ENCODE measurements at regions not wholly inside any gene's neighbourhood (a gene's known extent, or its start where the extent isn't known, plus 50 kb on each side); places are given as distances from the start of the nearest gene placed in this dataset.

DNA sequence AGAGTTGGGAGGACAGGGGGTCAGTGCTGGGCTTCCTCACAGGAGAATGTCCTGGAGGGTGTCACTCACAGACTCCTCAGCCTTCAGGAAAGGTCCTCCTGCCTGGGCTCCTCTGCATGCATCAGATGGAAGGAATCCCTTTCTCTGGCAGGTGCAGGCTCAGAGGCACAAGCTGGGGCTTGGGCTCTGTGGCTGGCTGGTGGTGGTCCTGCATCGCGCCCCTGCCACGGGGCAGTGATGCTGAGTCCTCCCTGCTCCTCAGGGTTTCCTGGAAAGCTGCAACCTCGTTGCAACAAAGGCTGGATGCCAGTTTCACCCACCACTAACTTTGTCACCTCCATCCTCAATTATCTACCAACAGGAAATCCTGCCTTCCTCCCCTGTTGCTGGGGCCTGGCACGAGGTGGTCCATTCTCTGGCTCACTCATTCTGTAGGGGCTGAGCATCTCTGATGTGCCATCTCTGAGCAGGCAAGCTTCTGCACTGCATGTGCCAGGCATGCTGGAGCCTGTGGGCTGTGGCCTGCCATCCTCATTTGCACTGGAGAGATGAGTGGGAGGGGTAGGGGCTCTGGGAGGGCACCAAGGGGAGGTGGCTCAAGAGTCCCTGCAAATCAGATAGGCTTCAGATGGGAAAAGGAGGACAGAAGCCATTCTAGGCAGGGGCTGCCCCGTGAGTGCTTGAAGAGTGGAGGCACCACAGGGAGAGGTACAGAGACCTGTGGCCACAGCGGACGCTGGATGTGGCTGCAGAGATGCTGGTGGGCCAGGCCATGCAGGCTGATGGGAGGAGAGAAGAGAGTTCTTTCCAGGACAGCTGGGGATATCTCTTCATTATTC is 272.6 kb upstream of the HS6ST1 start:
- TF ChIP-seq POLR2A (IDR thresholded peaks at IDR 0.05) (no peak), CTCF (IDR thresholded peaks at IDR 0.05 in 4 of 5, conservative IDR thresholded peaks at IDR 0.05 in 1 of 5) (no peak)
